ENCODE measurements at regions not wholly inside any gene's neighbourhood (a gene's known extent, or its start where the extent isn't known, plus 50 kb on each side); places are given as distances from the start of the nearest gene placed in this dataset.

- Histone ChIP-seq H3K79me2 (ENCODE audit: insufficient read depth, low read depth) (no peaks in the 10 kb centered on the region), H3K4me2 (no peak overlapping the region), H3K36me3 (ENCODE audit: insufficient read depth) (no peaks in the 10 kb centered on the region), H3K9ac (no peak overlapping the region), H3K27me3 (ENCODE audit: insufficient read depth, low read depth) (no peaks in the 10 kb centered on the region), H3K4me1 (ENCODE audit: low read depth, poor library complexity, severe bottlenecking) (no peaks in the 10 kb centered on the region), H4K20me1 (ENCODE audit: insufficient read depth) (no peaks in the 10 kb centered on the region), H3K27ac (no peak overlapping the region), H2AFZ (ENCODE audit: low read depth) (no peak overlapping the region), H3K4me3 (IDR thresholded peaks at IDR 0.05; ENCODE audit: insufficient read depth, low read depth, low read length) (no peak overlapping the region)
- TF ChIP-seq, protein P1, sequence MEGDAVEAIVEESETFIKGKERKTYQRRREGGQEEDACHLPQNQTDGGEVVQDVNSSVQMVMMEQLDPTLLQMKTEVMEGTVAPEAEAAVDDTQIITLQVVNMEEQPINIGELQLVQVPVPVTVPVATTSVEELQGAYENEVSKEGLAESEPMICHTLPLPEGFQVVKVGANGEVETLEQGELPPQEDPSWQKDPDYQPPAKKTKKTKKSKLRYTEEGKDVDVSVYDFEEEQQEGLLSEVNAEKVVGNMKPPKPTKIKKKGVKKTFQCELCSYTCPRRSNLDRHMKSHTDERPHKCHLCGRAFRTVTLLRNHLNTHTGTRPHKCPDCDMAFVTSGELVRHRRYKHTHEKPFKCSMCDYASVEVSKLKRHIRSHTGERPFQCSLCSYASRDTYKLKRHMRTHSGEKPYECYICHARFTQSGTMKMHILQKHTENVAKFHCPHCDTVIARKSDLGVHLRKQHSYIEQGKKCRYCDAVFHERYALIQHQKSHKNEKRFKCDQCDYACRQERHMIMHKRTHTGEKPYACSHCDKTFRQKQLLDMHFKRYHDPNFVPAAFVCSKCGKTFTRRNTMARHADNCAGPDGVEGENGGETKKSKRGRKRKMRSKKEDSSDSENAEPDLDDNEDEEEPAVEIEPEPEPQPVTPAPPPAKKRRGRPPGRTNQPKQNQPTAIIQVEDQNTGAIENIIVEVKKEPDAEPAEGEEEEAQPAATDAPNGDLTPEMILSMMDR (conservative IDR thresholded peaks at IDR 0.05; ENCODE audit: low read depth, low read length), result no peak
Observed at GRCh38 chr1:60903591-60903990, 178.8 kb upstream of the NFIA start.

DNA sequence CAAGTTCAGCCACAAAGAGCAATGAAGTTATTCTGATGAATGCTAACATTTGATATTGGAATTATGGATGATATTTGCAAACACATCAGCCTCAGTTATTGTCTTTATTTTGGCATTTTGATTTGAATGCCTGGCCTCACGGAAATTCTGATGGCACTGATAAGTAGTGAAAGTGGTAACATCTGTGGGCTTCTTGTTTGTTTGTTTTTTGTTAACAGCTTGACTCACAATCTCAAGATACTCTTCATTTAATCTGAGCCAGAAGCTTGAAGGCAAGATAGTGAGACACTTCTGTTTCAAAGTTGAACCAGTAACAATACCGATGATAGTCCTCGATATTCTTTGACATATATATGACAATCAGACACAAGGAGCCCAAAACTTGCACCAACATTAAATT is 182.9 kb upstream of the NFIA start:
- Histone ChIP-seq H4K20me1 (ENCODE audit: insufficient read depth) (no peaks in the 10 kb centered on the region), H3K9ac (no peak overlapping the region), H3K27ac (no peak overlapping the region), H3K36me3 (ENCODE audit: insufficient read depth) (no peaks in the 10 kb centered on the region), H2AFZ (ENCODE audit: low read depth) (no peak overlapping the region), H3K4me1 (ENCODE audit: low read depth, poor library complexity, severe bottlenecking) (no peaks in the 10 kb centered on the region), H3K4me2 (no peak overlapping the region), H3K79me2 (ENCODE audit: insufficient read depth, low read depth) (no peaks in the 10 kb centered on the region), H3K27me3 (ENCODE audit: insufficient read depth, low read depth) (no peaks in the 10 kb centered on the region), H3K4me3 (IDR thresholded peaks at IDR 0.05; ENCODE audit: insufficient read depth, low read depth, low read length) (no peak overlapping the region)
- TF ChIP-seq, protein P1 (conservative IDR thresholded peaks at IDR 0.05; ENCODE audit: low read depth, low read length), result no peak

DNA sequence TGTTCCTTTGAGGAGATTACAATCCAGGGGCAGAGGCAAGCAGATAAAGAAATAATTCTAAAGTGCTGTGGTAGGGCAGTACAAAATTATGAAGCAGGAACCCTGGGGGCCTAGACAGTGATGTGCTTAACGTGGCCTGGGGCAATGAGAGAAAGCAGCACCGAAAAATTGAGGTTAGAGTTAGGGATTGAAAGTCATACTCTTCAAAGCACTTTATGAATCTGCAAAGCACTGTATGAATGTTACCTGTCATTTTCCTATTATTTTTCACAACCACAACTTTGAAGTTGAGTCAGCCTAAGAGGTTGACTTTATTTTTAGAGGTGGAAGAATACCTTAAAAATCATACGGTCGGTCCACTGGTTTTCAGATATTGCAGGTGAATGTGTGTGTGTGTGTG is 183.4 kb upstream of the NFIA start:
- Histone ChIP-seq H3K79me2 (ENCODE audit: insufficient read depth, low read depth) (no peaks in the 10 kb centered on the region), H2AFZ (ENCODE audit: low read depth) (no peak overlapping the region), H3K4me3 (IDR thresholded peaks at IDR 0.05; ENCODE audit: insufficient read depth, low read depth, low read length) (no peak overlapping the region), H3K4me1 (ENCODE audit: low read depth, poor library complexity, severe bottlenecking) (no peaks in the 10 kb centered on the region), H3K4me2 (no peak overlapping the region), H3K27ac (no peak overlapping the region), H3K9ac (no peak overlapping the region), H3K27me3 (ENCODE audit: insufficient read depth, low read depth) (no peaks in the 10 kb centered on the region), H4K20me1 (ENCODE audit: insufficient read depth) (no peaks in the 10 kb centered on the region), H3K36me3 (ENCODE audit: insufficient read depth) (no peaks in the 10 kb centered on the region)
- TF ChIP-seq, protein P1 (conservative IDR thresholded peaks at IDR 0.05; ENCODE audit: low read depth, low read length), result no peak

DNA sequence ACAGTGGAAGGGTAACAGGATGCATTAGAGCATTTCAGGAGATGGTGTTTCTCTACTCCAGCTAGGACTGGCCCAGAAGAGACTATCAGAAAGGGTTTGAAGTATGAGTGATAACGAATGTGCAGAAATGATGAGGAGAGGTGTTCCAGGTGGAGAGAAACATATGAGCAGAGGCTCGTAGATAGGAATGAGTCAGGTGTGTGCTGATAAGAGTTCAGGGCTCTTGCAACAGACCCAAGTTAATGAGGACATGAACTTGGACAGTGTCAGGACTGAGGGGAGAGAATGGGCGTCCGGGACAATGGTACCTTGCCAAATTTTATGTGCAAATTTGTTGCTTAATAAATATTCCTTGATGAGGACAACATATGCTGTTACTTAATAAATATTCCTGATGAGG is 183.9 kb upstream of the NFIA start:
- Histone ChIP-seq H3K4me2 (no peak overlapping the region), H3K4me3 (IDR thresholded peaks at IDR 0.05; ENCODE audit: insufficient read depth, low read depth, low read length) (no peak overlapping the region), H2AFZ (ENCODE audit: low read depth) (no peak overlapping the region), H3K9ac (no peak overlapping the region), H3K4me1 (ENCODE audit: low read depth, poor library complexity, severe bottlenecking) (no peaks in the 10 kb centered on the region), H4K20me1 (ENCODE audit: insufficient read depth) (no peaks in the 10 kb centered on the region), H3K27ac (no peak overlapping the region), H3K79me2 (ENCODE audit: insufficient read depth, low read depth) (no peaks in the 10 kb centered on the region), H3K36me3 (ENCODE audit: insufficient read depth) (no peaks in the 10 kb centered on the region), H3K27me3 (ENCODE audit: insufficient read depth, low read depth) (no peaks in the 10 kb centered on the region)
- TF ChIP-seq, protein P1 (conservative IDR thresholded peaks at IDR 0.05; ENCODE audit: low read depth, low read length), result no peak
